GM12875 (cell line): ENCODE measurements at regions not wholly inside any gene's neighbourhood (a gene's known extent, or its start where the extent isn't known, plus 50 kb on each side); places are given as distances from the start of the nearest gene placed in this dataset.

Experiments used
- H3K4me3 ChIP-seq: one replicate; pipeline ENCODE4 v1.5.1; 2011; ENCODE audit warnings: low read depth, low read length, control low read depth
- CTCF ChIP-seq: IDR thresholded peaks from 2 replicates; pipeline ENCODE4 v1.5.1; 2011; ENCODE audit warnings: low read depth, mild to moderate bottlenecking, control low read depth, inconsistent platforms, low read length, moderate library complexity, borderline replicate concordance; ENCODE audit not compliant: insufficient read depth

- no peak overlapping the region for H3K4me3 ChIP-seq
- TF ChIP-seq CTCF: no peak
Observed at GRCh38 chr6:1045239-1045638, 266.7 kb upstream of the FOXQ1 start.

- no peak for TF ChIP-seq CTCF
- no peak overlapping the region for H3K4me3 ChIP-seq
Observed at GRCh38 chr6:1044040-1044836, 267.7 kb upstream of the FOXQ1 start.

- H3K4me3 ChIP-seq: no peak overlapping the region
- no peak for TF ChIP-seq CTCF
Observed at GRCh38 chr6:1043458-1043836, 268.5 kb upstream of the FOXQ1 start.

- TF ChIP-seq CTCF: no peak
- no peak overlapping the region for H3K4me3 ChIP-seq
Observed at GRCh38 chr6:1042583-1043457, 269.1 kb upstream of the FOXQ1 start.

- no peak for TF ChIP-seq CTCF
Observed at GRCh38 chr6:1040393-1040792, 271.5 kb upstream of the FOXQ1 start.

GRCh38 chr6:1039746-1040145 is 272.2 kb upstream of the FOXQ1 start:
- H3K4me3 ChIP-seq: no peak overlapping the region
- TF ChIP-seq CTCF: no peak

More at GRCh38 chr6:1040393-1040792, 271.5 kb upstream of the FOXQ1 start:
- H3K4me3 ChIP-seq: no peak overlapping the region

GRCh38 chr6:1039191-1039590 is 272.7 kb upstream of the FOXQ1 start:
- TF ChIP-seq CTCF: no peak

More at GRCh38 chr6:1039191-1039590, 272.7 kb upstream of the FOXQ1 start:
- H3K4me3 ChIP-seq: no peak overlapping the region
